ENCODE measurements at regions not wholly inside any gene's neighbourhood (a gene's known extent, or its start where the extent isn't known, plus 50 kb on each side); places are given as distances from the start of the nearest gene placed in this dataset.

- Histone ChIP-seq H4K20me1 (ENCODE audit: insufficient read depth) (no peaks in the 10 kb centered on the region), H3K9me2 (ENCODE audit: insufficient read depth) (no peaks in the 10 kb centered on the region), H3K4me3 (replicated peaks in 1 of 2; ENCODE audit: low read depth in 1 of 2, low read length in 2 of 2) (no peak overlapping the region), H3K4me2 (ENCODE audit: low read length) (no peak overlapping the region), H3K36me3 (ENCODE audit: control insufficient read depth in 1 of 2, insufficient read depth in 2 of 2, low read length in 2 of 2) (no peaks in the 10 kb centered on the region), H2AFZ (ENCODE audit: low read depth, low read length, poor library complexity, severe bottlenecking) (no peak overlapping the region), H3K9me3 (ENCODE audit: control insufficient read depth in 1 of 2, insufficient read depth in 1 of 2, low read depth in 1 of 2, low read length in 2 of 2) (peaks cover 0 to 5% of the 10 kb centered on the region in 2 experiments; a peak in 1 of 4 replicates), H3K27me3 (ENCODE audit: insufficient read depth, low read length) (no peaks in the 10 kb centered on the region), H3K27ac (ENCODE audit: low read depth, low read length) (no peak overlapping the region), H3K4me1 (ENCODE audit: control insufficient read depth in 1 of 2, insufficient read depth in 2 of 2, low read length in 2 of 2) (no peaks in the 10 kb centered on the region), H3K9ac (ENCODE audit: low read length) (no peak overlapping the region), H3K79me2 (ENCODE audit: insufficient read depth, low read length) (no peaks in the 10 kb centered on the region)
- RAD21 ChIA-PET (ENCODE audit: low non-redundant PET in 1 of 2, low total read pairs in 2 of 2, uncharacterized antibody in 2 of 2, unreplicated experiment in 2 of 2) = no interaction called here
- DNase-seq (ENCODE audit: low read depth, low spot score) = no peak
- no peak for ATAC-seq
- intact Hi-C loops (cut with micrococcal nuclease) = no loop called here
- no peak for TF ChIP-seq SP1 (IDR thresholded peaks at IDR 0.05; ENCODE audit: low read depth)
- no peak for TF ChIP-seq ELF1 (IDR thresholded peaks at IDR 0.05; ENCODE audit: borderline replicate concordance, low read depth)
- no peak for TF ChIP-seq EZH2phosphoT487 (IDR thresholded peaks at IDR 0.05; ENCODE audit: borderline replicate concordance)
- TF ChIP-seq ZBTB33 (IDR thresholded peaks at IDR 0.05; ENCODE audit: extremely low read depth, insufficient replicate concordance, low read length) = no peak
- TF ChIP-seq EZH2 (IDR thresholded peaks at IDR 0.05) = no peak
- no peak for TF ChIP-seq SRF (IDR thresholded peaks at IDR 0.05; ENCODE audit: low read depth)
- no peak for TF ChIP-seq CBX3 (IDR thresholded peaks at IDR 0.05; ENCODE audit: low read depth)
- no peak for TF ChIP-seq RAD21 (IDR thresholded peaks at IDR 0.05; ENCODE audit: low read depth)
- no peak for TF ChIP-seq YY1 (IDR thresholded peaks at IDR 0.05; ENCODE audit: extremely low read depth, insufficient replicate concordance, low read depth, low read length)
- no peak for TF ChIP-seq CTCF (IDR thresholded peaks at IDR 0.05 in 2 of 3, conservative IDR thresholded peaks at IDR 0.05 in 1 of 3; ENCODE audit: borderline replicate concordance in 1 of 3, insufficient read depth in 1 of 3, low read depth in 2 of 3, low read length in 2 of 3)
- TF ChIP-seq POLR2AphosphoS5 (IDR thresholded peaks at IDR 0.05; ENCODE audit: low read depth, low read length) = no peak
- no peak for TF ChIP-seq MAX (IDR thresholded peaks at IDR 0.05)
- TF ChIP-seq CEBPB (IDR thresholded peaks at IDR 0.05; ENCODE audit: low read depth) = no peak
- TF ChIP-seq TCF7L2 (IDR thresholded peaks at IDR 0.05; ENCODE audit: borderline replicate concordance, extremely low read depth, insufficient read depth, insufficient read length) = no peak
- TF ChIP-seq REST (IDR thresholded peaks at IDR 0.05; ENCODE audit: low read depth) = no peak
- TF ChIP-seq ZNF274 (IDR thresholded peaks at IDR 0.05; ENCODE audit: low read depth, low read length) = no peak
- no peak for TF ChIP-seq FOSL1 (IDR thresholded peaks at IDR 0.05; ENCODE audit: low read depth)
- no peak for TF ChIP-seq ZFX (IDR thresholded peaks at IDR 0.05)
- no peak for TF ChIP-seq SIN3A (IDR thresholded peaks at IDR 0.05; ENCODE audit: low read depth)
- TF ChIP-seq ATF3 (IDR thresholded peaks at IDR 0.05) = no peak
- CTCF ChIA-PET = no interaction called here
- POLR2A ChIA-PET = no interaction called here
- BruUV-seq (replicated peaks) = no TSS peak
Measured at GRCh38 chr6:48307573-48307972, 196.6 kb upstream of the PTCHD4 start.
